Esophagus squamous epithelium (tissue), 5 donors: ENCODE measurements at regions not wholly inside any gene's neighbourhood (a gene's known extent, or its start where the extent isn't known, plus 50 kb on each side); places are given as distances from the start of the nearest gene placed in this dataset.

Source experiments
- DNase-seq: peaks from one replicate; lab custom pipeline; 2025; lab: John Stamatoyannopoulos, UW
- H3K27ac ChIP-seq, 4 donors: fragments of 200-600 bp; sonication (generic); one replicate each; pipeline ENCODE4 v1.5.1; 2016 to 2019; ENCODE audit warnings: mild to moderate bottlenecking in 1 of 4
- H3K27me3 ChIP-seq, 4 donors: fragments of 200-600 bp; sonication (generic); 1 replicate in 3 of 4; 2 replicates in 1 of 4; pipeline versions ENCODE4 v1.5.1 to v1.6.0; 2017 to 2021; ENCODE audit warnings: antibody characterized with exemption in 1 of 4
- H3K36me3 ChIP-seq, 3 donors: fragments of 200-600 bp; sonication (generic); one replicate each; pipeline ENCODE4 v1.5.1; 2016 to 2019
- H3K4me1 ChIP-seq, 3 donors: fragments of 200-600 bp; sonication (generic); one replicate each; pipeline ENCODE4 v1.5.1; 2017 to 2019
- H3K4me3 ChIP-seq, 4 donors: fragments of 200-600 bp; sonication (generic); 1 replicate in 3 of 4; 2 replicates in 1 of 4; pipeline ENCODE4 v1.5.1; 2016 to 2019; ENCODE audit warnings: mild to moderate bottlenecking in 2 of 4, moderate library complexity in 1 of 4
- H3K9me3 ChIP-seq, 3 donors: fragments of 200-600 bp; sonication (generic); one replicate each; pipeline ENCODE4 v1.5.1; 2016 to 2019
- POLR2A ChIP-seq, 4 donors: fragments of 450-650 bp; IDR thresholded peaks; one replicate each; pipeline ENCODE4 v1.6.1; 2017; ENCODE audit warnings: antibody characterized with exemption in 4 of 4, mild to moderate bottlenecking in 4 of 4, moderate library complexity in 3 of 4
- WGBS, 2 donors: methylation state at CpG; one replicate each; pipeline ENCODE4 v1.1.5; 2018; 5-methylcytosine and 5-hydroxymethylcytosine counted together
- intact Hi-C: fragments of 100-400 bp; cut with DNase I; formaldehyde crosslinking; loops from one replicate; pipeline ENCODE4 v1.15.0; 2022
- TF ChIP-seq, protein P1 (sequence below), 6 experiments: fragments of 450-650 bp in 4 of 6; fragments of 200-600 bp in 2 of 6; sonication (generic) in 2 of 6; IDR thresholded peaks; one replicate each; pipeline ENCODE4 v1.5.1; 2016 to 2019; ENCODE audit warnings: antibody characterized with exemption in 6 of 6, mild to moderate bottlenecking in 4 of 6, moderate library complexity in 4 of 6
- donor health status: DM: yes; HTN: yes; CAD: no.

DNA sequence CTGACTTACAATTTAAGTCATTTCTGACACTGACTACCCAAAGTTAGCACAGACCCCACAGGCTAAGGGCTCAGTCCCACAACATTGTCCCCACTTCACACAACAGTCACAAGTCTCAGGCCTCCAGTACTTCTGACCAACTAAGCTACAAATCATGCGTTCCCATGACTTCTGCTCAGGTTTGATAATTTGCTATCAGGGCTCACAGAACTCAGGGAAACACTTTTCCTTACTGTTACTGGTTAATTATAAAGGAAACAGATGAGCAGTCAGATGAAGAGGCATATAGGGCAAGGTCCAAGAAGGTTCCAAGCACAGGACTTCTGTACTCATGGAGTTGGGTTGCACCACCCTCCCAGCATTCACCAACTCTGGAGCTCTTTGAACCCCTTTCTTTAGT lies 151.2 kb upstream of the TNR start:
- Histone ChIP-seq H3K4me3 (no peak overlapping the region), H3K27ac (no peak overlapping the region), H3K36me3 (no peaks in the 10 kb centered on the region), H3K27me3 (no peaks in the 10 kb centered on the region), H3K9me3 (no peaks in the 10 kb centered on the region), H3K4me1 (no peaks in the 10 kb centered on the region)
- intact Hi-C loops, result no loop called here
- no peak for DNase-seq
- TF ChIP-seq POLR2A (IDR thresholded peaks at IDR 0.05), result no peak
- WGBS, 2 donors, result 86 to 92% methylated on average over 1 of the region's 1 CpG

DNA sequence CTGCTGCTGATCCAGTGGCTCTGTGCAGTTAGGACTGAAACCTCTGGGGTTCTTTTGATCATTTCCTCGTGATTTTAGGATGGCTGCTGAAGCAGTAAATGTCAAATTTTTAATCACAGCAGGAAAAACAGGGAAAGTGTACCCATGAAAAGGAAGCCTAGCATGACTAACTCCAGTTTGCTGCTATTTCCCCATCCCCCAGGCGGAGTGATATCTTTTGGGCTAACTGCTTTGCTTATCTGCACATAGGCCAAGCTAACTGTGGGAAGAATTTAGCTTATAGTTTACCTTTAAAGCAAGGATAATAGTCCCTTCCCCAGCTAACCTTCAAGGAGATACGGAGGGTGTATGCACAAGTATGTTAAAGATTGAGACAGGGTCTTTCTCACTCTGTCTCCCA lies 149.8 kb upstream of the TNR start:
- H3K36me3 ChIP-seq, result no peaks in the 10 kb centered on the region
- no peaks in the 10 kb centered on the region for H3K9me3 ChIP-seq
- no peak for TF ChIP-seq POLR2A (IDR thresholded peaks at IDR 0.05)
- TF ChIP-seq, protein P1, sequence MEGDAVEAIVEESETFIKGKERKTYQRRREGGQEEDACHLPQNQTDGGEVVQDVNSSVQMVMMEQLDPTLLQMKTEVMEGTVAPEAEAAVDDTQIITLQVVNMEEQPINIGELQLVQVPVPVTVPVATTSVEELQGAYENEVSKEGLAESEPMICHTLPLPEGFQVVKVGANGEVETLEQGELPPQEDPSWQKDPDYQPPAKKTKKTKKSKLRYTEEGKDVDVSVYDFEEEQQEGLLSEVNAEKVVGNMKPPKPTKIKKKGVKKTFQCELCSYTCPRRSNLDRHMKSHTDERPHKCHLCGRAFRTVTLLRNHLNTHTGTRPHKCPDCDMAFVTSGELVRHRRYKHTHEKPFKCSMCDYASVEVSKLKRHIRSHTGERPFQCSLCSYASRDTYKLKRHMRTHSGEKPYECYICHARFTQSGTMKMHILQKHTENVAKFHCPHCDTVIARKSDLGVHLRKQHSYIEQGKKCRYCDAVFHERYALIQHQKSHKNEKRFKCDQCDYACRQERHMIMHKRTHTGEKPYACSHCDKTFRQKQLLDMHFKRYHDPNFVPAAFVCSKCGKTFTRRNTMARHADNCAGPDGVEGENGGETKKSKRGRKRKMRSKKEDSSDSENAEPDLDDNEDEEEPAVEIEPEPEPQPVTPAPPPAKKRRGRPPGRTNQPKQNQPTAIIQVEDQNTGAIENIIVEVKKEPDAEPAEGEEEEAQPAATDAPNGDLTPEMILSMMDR (IDR thresholded peaks at IDR 0.05), result no peak
- no peaks in the 10 kb centered on the region for H3K27me3 ChIP-seq
- H3K4me3 ChIP-seq, result no peak overlapping the region
- H3K27ac ChIP-seq, result no peak overlapping the region
- 55 to 67% methylated on average over 3 of the region's 3 CpGs for WGBS, 2 donors
- DNase-seq, result no peak
- H3K4me1 ChIP-seq, result no peaks in the 10 kb centered on the region
- intact Hi-C loops, result no loop called here

DNA sequence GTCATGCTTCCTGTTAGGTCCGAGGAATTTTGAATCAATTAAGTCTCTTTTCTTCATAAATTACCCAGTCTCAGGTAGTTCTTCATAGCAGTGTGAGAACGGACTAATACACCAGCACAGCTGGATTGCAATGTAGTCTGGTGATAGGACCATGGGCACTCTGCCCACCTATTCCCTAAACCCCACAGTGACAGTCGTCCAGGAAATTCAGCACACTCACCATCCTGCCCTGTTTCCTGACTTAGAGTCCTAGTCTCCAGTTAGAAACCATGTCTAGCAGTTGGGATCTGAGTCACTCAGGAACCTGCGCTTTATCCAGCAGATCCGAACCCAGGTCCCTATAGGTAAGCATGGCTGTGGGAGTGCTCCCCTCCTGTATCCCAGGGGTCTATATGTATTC lies 149.3 kb upstream of the TNR start:
- Histone ChIP-seq H3K36me3 (no peaks in the 10 kb centered on the region), H3K9me3 (no peaks in the 10 kb centered on the region), H3K4me3 (no peak overlapping the region), H3K27me3 (peaks cover 0 to 4% (median 0%) of the 10 kb centered on the region in 4 donors), H3K4me1 (peaks cover 0 to 4% (median 0%) of the 10 kb centered on the region in 3 donors), H3K27ac (no peak overlapping the region)
- TF ChIP-seq, protein P1 (IDR thresholded peaks at IDR 0.05), result no peak
- no peak for TF ChIP-seq POLR2A (IDR thresholded peaks at IDR 0.05)
- no peak for DNase-seq
- WGBS, 2 donors, result 69 to 77% methylated on average over 5 of the region's 5 CpGs
- intact Hi-C loops, result no loop called here

DNA sequence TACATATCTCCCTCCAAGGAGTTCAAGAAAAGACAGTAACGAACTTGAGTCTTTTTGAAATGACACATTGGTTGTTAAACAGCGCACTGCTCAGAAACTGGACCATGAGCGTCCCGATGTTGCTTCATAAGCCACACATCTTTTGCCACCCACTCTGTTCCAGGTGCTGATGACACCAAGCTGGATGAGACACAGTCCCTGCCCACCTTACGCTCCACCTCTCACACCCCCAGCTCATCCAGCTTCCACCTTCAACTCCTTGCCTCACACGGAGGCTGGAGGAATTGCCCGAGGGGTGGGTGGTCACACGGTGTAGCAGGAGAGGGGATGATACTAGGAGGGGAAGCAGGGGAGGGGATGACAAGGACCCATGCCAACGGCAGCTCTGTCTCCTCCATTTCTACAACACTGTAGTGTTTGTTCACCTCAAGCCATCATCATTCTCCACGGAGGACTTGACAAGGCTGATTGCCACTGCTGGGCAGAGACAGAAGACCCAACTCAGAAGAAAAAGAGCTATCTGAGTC lies 148.5 kb upstream of the TNR start:
- Histone ChIP-seq H3K27me3 (peaks cover 0 to 7% (median 0%) of the 10 kb centered on the region in 4 donors), H3K4me3 (no peak overlapping the region), H3K27ac (no peak overlapping the region), H3K9me3 (no peaks in the 10 kb centered on the region), H3K4me1 (peaks cover 0 to 4% (median 0%) of the 10 kb centered on the region in 3 donors), H3K36me3 (no peaks in the 10 kb centered on the region)
- no peak for DNase-seq
- 65 to 72% methylated on average over 9 of the region's 10 CpGs for WGBS, 2 donors
- intact Hi-C loops, result no loop called here
- TF ChIP-seq, protein P1 (IDR thresholded peaks at IDR 0.05), result no peak
- no peak for TF ChIP-seq POLR2A (IDR thresholded peaks at IDR 0.05)

DNA sequence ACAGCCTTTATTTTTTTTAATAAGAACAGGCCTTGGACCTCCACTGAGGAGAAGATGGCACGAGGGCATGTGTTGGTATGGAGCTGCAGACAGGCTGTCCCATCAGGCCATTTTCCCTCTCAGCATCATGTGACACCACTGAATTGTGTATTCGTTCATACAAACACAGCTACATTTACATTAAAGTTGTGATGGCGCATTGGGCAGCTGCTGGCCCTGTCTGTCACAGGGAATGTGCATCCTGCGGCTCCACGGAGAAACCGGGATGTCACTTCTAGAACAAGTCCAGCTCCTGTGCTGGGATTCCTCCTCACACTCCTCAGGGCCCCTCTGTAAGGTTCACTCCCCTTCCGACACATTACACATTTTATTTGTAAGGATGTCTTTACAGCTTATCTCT lies 147.6 kb upstream of the TNR start:
- H3K36me3 ChIP-seq, result no peaks in the 10 kb centered on the region
- no peak overlapping the region for H3K27ac ChIP-seq
- H3K27me3 ChIP-seq, result peaks cover 0 to 7% (median 0%) of the 10 kb centered on the region in 4 donors
- H3K4me1 ChIP-seq, result peaks cover 0 to 4% (median 0%) of the 10 kb centered on the region in 3 donors
- H3K4me3 ChIP-seq, result no peak overlapping the region
- no peak for DNase-seq
- intact Hi-C loops, result no loop called here
- 90 to 93% methylated on average over 7 of the region's 7 CpGs for WGBS, 2 donors
- H3K9me3 ChIP-seq, result no peaks in the 10 kb centered on the region
- TF ChIP-seq, protein P1 (IDR thresholded peaks at IDR 0.05), result no peak
- TF ChIP-seq POLR2A (IDR thresholded peaks at IDR 0.05), result no peak

DNA sequence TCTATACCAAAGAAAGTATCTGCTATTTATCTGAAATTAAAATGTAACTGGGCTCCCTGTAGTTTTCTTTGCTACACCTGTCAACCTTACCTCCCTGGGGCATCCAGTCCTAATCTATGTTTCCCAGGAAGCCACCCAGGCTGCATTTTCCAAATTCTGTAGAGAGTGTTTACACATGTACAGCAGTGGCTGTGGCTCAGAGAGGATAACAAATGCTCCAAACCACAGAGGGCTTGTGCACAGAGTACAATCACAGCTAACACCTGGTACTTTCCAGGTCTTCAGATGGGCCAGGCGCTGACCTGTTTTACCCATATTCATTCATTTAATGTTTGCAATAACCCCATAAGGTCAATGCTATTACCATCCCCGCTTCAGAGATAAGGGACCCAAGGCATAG lies 146.5 kb upstream of the TNR start:
- Histone ChIP-seq H3K36me3 (no peaks in the 10 kb centered on the region), H3K4me3 (no peak overlapping the region), H3K27me3 (peaks cover 0 to 7% (median 0%) of the 10 kb centered on the region in 4 donors), H3K9me3 (no peaks in the 10 kb centered on the region), H3K4me1 (peaks cover 0 to 4% (median 0%) of the 10 kb centered on the region in 3 donors), H3K27ac (no peak overlapping the region)
- 66 to 85% methylated on average over 1 to 2 of the region's 2 CpGs for WGBS, 2 donors
- DNase-seq, result no peak
- no peak for TF ChIP-seq POLR2A (IDR thresholded peaks at IDR 0.05)
- TF ChIP-seq, protein P1 (IDR thresholded peaks at IDR 0.05), result no peak
- intact Hi-C loops, result no loop called here
